COLO829 (cell line): ENCODE measurements at regions not wholly inside any gene's neighbourhood (a gene's known extent, or its start where the extent isn't known, plus 50 kb on each side); places are given as distances from the start of the nearest gene placed in this dataset.
A peak's percentile ranks its signal among the peaks of the same experiment; 100 is the strongest.

Experiments used
- DNase-seq: peaks from one replicate; pipeline ENCODE4 v3.0.0; 2012; ENCODE audit warnings: low spot score

- no peak for DNase-seq
These were observed 314.9 kb downstream of the COG6 start for GRCh38 chr13:39970177-39970846.

GRCh38 chr13:39971526-39971925 lies 316.1 kb downstream of the COG6 start:
- DNase-seq = no peak

GRCh38 chr13:39976481-39976880 lies 321.0 kb downstream of the COG6 start:
- no peak for DNase-seq

GRCh38 chr13:39981056-39981455 lies 325.6 kb downstream of the COG6 start:
- no peak for DNase-seq

- DNase-seq = no peak
These were observed 327.3 kb downstream of the COG6 start for GRCh38 chr13:39982745-39983144.

- DNase-seq = no peak
These were observed 329.6 kb downstream of the COG6 start for GRCh38 chr13:39985071-39985470.

- no peak for DNase-seq
These were observed 332.9 kb downstream of the COG6 start for GRCh38 chr13:39988351-39988750.

GRCh38 chr13:39998166-39998565 lies 342.7 kb downstream of the COG6 start:
- DNase-seq = no peak

- no peak for DNase-seq
These were observed 346.6 kb downstream of the COG6 start for GRCh38 chr13:40002016-40002415.

GRCh38 chr13:40013554-40013953 lies 358.1 kb downstream of the COG6 start:
- DNase-seq = no peak

- no peak for DNase-seq
These were observed 361.6 kb downstream of the COG6 start for GRCh38 chr13:40016953-40017660.

GRCh38 chr13:40017662-40018262 lies 362.3 kb downstream of the COG6 start:
- no peak for DNase-seq

- DNase-seq = no peak
These were observed 368.2 kb downstream of the COG6 start for GRCh38 chr13:40023595-40024203.

- DNase-seq = no peak
These were observed 368.9 kb downstream of the COG6 start for GRCh38 chr13:40024204-40024966.

- DNase-seq = no peak
These were observed 369.7 kb downstream of the COG6 start for GRCh38 chr13:40024967-40025714.

GRCh38 chr13:40026174-40026585 lies 370.7 kb downstream of the COG6 start:
- no peak for DNase-seq

GRCh38 chr13:40026741-40027140 lies 371.3 kb downstream of the COG6 start:
- no peak for DNase-seq

GRCh38 chr13:40028446-40028845 lies 373.0 kb downstream of the COG6 start:
- no peak for DNase-seq

- peak; percentile 10 for DNase-seq
These were observed 375.6 kb downstream of the COG6 start for GRCh38 chr13:40031031-40031430.

- no peak for DNase-seq
These were observed 383.6 kb downstream of the COG6 start for GRCh38 chr13:40039061-40039460.

GRCh38 chr13:40042991-40043390 lies 387.5 kb downstream of the COG6 start:
- DNase-seq = no peak
